Stimulated activated CD8-positive, alpha-beta memory T cell treated with anti-CD3 and anti-CD28 coated beads, Interleukin-12 subunit alpha, Interleukin-12 subunit beta, amount 100 ng/mL, for 24 hours (primary cell): ENCODE measurements at regions not wholly inside any gene's neighbourhood (a gene's known extent, or its start where the extent isn't known, plus 50 kb on each side); places are given as distances from the start of the nearest gene placed in this dataset.
"Not testable (repeated sequence)": the region's sequence is repeated elsewhere in the genome, so short reads cannot be mapped to it uniquely, and the experiment has no call there.

Experiments
- DNase-seq: peaks from one replicate; pipeline ENCODE4 v3.0.0-alpha.2; 2020; ENCODE audit errors: extremely low read depth

DNA sequence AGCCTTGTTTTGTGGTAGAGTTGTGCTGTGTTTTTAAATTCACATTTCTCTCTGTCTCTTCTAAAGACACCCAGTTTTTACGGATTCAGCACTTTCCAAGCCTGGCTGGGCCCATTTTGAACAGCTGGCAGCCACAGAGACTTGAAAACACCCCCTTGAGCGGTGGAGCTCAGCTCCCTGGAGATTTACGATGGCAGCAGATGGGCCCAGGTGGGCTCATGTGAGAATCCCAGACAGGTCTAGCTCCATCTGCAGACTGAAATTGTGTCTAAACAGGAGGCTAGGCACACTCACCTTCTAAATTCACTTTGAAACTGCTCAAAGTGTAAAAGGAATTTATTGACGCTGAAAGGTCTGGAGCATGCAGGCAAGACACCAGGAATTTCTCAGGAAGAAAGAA lies 232.0 kb upstream of the HES1 start:
- DNase-seq: no peak

DNA sequence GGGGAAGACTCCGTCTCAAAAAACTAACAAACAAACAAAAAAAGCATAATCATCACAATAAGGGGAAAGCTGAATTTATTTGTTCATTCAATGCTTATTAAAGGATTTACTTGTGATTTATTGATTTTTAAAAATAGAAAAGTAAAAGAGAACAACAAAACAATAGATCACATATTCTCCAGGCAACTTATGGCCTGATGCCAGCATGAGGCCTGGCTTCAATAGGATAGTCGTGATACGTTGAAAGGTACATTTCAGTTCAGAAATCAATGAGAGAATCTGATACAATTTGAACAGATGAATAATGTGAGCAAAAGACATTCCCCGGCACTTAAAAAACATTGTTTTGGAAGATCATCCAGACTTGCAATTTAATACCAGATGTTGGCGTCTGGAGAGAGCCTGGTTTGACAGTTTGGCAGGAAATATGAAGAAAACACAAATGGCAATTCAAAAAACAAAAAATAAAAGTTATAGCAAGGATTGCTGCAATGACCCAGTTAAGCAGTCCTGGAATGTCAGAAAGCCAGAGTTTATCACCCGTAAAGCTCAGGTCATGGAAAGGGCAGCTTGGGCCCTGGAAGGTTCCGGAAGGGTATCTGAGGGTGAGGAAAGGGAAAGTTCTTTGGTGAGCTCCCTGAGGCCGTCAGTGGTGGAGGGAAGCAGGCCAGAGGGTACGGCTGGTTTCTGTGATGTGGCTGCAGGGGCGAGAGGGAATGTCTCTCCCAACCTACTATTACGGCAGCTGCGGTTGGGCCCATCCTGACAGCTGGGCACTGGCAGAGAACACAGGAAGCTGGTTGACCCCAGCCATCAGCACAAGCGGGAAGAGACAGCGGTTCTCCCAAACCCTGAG lies 230.2 kb upstream of the HES1 start:
- DNase-seq: no peak

DNA sequence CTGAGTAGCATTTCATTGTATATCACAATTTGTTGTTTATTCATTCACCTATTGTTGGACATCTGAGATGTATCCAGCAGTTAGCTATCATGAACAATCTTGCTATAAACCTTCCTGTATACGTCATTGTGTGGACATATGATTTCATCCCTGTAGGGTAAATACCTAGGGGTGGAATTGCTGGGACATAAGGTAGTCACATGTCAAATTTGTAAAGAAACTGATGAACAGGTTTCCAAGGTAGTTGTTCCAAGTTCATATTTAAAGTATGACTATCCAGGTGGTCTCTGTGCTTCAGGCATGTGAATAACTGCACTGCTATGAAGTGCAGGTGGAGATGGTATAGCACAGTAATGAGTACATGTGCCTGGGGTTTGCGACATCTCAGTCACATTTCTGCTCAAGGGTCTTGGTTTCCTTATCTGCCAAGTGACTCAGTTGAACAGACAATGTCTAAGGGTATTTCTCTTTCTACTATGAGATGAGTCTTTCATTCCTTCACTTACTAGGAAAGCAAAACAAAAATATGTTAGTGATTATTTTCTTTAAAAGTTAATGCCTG lies 229.0 kb upstream of the HES1 start:
- DNase-seq: no peak

DNA sequence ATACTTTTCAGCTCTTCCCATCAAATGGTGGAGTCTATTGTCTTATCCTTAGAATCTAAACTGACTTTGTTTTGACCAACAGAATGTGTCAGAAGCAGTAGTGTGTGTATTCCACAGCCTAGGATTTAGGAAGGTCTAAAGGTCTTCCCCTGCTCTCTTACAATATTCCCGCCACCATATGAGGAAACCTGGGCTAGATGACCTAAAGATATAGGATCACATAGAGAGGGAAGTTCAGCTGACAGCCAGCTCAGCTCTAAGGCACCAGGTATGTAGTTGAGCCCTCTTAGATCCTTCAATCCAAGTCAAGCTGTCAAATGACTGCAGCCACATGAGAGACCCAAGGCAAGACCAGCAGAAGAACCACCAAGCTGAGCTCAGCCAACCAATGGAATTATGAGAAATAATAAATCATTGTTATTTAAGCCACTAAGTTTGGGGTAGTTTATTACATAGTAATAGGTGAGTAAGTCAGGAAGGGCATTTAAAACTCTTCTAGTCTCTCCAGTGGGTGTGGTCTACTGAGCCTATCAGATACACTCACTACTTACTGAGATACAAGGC lies 227.7 kb upstream of the HES1 start:
- DNase-seq: no peak

DNA sequence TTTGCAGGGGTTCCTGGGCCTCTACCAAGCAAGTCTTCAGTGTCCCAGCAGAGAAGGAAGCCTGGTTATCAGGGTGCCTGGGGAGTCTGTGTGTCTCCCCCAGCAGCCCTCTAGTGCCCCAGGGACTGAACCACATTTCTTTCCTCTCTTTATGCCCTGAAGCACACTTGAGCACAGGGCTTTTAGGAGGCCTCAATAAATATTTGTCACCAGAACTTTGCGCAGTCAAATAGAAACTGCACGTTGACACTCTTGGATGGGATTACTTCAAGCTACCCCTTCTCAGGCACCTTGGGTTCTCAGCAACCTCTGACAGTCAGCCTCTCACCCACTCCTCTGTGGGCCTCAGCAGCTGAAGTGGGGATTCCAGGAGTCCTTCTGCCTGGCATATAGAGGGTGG lies 226.6 kb upstream of the HES1 start:
- no peak for DNase-seq

DNA sequence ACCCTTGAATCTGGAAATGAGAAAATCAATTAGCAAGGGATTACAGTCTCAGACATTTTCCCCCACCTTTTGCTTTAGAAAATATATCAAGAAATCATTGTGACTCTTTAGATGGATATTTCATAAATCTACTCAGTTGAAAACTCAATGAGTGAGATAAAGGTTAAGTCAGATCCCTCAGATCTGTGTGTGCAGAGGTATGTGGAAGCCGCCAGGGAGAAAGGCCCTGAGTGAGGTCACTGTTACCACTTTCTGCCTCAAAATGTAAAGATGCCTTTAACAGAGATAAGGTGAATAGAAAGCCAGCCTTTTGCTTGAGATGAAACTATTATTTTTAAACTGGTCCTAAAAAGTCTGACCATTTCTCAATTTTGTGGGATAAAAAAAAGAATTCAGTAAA lies 225.6 kb upstream of the HES1 start:
- no peak for DNase-seq

DNA sequence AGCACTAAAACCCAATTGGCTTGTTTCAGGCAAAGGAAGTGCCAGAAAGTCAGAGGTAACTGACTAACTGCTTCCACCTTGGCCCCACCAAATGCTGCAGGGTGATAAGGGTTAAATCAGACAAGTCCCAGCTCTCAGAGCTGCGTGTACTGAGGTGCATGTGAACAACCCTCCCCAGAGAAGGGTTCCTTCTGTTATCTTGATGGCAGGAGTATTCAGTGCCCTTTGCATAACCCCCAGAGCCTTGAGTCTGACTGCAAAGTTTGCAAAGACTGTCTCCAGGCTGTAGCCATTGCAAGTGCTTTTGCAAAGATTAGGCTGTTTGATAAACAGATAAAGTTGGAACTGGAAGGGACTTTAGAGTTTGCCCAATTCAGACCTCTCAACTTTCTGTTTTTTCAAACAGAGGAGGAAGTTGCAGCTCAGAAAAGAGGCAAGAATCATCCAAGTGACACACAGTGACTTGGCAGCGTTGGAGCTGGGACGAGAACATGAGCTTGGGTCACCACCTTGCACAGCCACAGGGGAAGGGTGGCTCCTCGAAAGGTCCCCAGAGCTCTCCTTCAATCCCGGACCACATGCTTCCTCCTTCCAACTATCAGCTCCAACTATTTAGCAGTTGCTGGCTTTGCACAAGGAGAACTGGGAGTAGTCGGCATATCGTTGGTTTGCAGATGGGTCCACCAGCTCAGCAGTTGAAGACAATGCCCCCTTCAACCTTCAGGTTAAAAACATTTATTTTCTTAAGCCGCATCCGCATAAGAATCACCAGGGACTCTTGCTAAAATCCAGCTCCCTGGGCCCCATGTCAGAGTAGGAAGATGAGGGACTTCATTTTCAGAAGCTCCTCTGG lies 224.8 kb upstream of the HES1 start:
- no peak for DNase-seq

DNA sequence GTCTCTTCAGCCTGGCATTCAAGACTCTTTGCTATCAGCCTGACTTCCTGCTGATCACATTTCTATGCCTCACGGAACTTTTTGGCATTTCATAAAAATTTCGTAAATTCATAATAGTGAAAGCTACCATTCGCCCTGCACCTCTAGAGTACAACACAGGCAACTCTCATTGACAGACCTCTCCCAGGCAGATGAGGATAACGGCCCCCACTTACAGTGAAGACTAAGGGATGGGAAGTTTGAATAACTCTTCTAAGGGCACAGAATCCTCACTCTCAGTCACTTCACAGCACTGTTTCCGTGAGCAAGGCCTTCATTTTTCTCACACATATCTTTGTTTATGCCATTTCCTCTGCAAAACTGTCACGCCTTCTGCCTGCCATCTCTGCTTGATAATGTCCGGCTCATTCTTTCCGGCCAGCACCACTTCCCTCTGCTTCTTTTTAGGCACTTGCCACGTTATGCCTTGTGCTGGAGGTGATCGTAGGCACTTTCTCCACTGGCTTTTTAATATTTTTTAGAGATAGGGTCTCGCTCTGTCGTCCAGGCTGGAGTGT lies 224.1 kb upstream of the HES1 start:
- DNase-seq: no peak

DNA sequence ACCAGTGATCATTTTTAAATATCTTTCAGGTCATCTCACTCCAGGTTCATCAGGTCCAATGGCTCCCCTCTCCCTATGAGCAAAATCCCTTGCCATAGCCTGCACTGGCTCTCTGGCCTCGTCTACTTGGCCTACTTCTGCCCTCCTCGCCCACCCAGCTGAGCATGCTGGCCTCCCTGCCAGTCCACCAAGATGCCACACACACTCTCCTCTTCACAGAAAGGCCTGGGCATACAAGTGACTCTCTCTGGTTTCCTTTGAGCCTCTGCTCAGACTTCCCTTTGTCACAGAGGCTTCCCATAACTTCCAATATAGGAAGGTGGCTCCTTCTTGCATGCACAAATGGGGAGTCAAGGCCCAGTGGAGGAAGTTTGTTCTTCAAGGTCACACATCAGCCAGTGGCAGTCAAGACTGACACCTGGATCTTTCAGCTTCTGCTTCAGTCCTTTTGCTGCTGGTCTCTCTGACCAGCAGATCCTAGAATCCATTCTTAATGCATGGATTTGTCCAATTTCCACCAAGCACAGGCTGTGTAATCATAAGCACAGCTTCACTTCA lies 223.2 kb upstream of the HES1 start:
- no peak for DNase-seq

DNA sequence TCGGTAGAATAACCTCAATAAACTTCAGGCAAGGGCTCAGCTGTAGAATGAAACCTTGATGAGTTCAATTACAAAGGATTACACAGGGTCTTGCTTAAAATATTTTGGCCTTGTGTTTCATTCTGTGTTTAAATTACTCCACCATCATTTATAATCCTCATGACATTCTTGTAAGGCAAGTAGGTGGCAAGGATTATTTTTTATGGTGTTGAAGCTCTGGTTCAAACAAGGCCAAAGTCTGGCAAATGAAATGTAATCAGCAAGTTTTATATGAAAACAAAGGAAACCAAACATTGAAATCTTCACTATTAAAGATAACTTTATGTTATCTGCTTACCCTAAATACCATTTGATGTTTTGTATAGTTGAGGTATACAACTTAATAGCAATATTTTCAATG lies 221.3 kb upstream of the HES1 start:
- DNase-seq: no peak

DNA sequence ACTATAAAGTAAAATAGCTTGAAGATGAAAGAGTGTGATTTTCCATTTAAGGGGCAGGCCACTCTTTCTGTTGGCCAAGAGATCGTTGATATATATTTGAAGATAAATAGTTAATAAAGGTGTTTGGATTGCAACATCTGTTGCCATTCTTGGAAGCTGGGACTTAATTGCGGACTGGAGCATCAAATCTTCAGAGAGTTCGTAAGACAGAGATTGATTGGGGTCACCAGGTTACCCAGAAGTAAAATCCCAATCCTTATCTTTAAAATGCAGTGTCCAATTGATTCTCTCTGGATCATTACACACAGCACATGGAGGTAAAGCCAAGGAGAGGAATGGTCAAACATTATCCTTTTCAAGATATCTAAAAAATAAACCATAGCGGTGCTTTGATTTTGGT lies 220.8 kb upstream of the HES1 start:
- DNase-seq: no peak

DNA sequence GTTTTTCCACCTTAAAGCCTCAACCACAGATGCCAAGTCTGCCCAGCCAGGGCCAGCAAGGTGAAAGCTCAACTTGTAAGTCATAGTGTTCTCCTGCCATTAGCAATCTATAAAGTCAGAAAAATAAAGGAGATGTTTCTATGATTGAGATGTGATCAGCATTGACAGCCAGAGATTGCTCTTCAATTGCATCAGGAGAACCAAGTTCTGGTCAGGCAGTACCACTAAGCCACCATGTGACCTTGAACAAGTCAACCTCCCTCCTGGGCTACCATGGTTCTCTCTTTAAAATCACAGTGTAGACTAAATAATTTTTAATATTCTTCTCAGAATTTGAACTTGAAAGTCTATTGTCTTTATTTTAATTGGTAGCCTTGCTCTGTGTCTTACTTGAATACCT lies 220.3 kb upstream of the HES1 start:
- no peak for DNase-seq

DNA sequence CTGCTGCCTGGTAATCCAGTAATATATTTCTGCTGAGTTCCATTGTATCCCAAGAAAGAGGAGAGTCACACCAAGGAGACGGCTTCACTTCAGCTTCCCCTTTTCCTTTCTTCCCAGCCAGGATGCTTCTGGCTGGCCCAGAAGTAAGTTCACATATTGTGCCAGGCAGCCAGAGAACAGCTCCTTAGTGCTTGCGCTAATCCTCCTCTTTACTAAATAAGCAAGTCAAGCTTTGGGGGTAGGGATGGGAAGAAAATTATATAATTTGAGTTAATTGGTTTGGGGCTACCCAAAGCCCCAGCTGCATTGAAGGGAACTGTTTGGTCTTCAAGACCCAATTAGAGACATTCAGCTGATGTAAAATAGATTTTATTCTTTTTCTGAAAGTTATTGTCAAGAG lies 218.8 kb upstream of the HES1 start:
- no peak for DNase-seq

DNA sequence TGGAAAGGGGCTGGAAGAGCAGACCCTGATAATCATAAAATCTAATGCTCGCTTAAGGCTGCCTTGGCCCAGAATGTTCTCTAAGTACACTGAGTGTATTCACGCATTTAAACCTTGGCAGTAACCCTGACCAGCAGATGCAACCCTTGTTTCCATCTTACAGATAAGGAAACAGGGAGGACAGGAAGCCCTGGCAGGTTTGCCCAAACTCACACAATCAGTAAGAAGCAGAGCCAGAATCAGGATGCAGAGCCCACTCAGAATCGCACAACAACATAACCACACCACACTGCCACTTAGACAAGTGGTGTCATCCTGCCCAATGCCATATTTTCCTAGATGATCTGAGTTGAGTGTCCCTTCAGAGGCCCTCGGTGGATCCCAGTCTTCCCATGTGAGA lies 214.5 kb upstream of the HES1 start:
- DNase-seq: no peak

DNA sequence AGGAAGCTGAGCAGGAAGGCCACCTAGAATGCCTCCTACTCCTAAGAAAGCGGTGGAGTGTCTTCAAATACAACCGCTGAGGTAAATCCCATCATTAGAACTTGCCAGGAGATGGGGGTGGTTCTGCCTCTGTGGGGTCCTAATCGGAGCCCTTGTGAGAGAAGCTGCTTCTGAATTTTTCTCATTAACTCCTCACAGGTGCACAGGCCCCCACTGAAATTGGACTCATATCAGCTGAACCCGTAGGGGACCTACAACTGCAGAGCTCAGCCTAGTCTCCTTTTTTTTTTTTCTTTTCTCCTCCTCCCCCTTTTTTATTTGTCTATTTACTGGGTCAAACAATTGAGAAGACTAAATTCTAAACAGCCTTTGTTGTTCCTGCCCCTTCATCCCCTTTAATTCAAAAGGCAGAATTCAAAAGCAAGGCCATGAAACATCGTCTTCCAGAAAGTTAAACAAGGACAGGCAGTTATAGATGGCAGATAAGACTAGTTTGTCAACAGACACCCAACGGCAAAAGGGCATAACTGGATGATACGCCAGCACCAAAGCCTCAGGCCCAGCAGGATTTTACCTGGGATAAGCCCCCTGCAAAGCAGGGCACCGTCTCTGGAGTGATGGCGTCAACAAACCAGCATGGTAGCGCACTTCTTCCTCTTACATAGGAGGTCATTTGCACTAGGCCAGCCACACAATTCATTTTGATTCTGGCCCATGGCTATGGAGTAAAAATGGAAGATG lies 213.7 kb upstream of the HES1 start:
- no peak for DNase-seq

DNA sequence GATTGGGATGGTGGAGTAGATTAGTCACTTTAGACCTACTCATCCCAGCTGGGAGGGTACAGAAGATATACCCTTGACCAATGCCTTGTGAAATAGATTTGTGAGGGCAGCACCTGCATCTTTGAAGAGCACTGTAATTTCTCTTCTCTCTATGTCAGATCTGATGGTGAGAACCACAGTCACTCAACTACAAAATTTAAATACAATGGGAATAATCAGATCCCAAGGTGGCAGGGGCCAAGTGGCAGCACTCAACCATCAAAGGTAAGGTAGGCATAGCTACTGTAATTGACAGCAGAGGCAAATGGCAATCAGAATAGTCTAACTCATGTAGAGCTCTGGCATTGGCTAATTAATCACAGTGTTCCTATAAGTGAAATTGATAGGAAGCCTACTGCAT lies 212.0 kb upstream of the HES1 start:
- DNase-seq: not testable (repeated sequence)

DNA sequence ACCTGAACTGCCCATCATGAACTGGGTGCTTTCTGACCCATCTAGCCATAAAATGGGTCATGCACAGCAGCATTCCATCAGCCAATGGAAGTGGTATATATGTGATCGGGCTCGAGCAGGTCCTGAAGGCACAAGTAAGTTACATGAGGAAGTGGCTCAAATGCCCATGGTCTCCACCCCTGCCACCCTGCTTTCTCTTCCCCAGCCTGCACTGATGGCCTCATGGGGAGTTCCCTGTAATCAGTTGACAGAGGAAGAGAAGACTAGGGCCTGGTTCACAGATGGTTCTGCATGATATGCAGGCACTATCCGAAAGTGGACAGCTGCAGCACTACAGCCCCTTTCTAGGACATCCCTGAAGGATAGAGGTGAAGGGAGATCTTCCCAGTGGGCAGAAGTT lies 209.9 kb upstream of the HES1 start:
- not testable (repeated sequence) for DNase-seq

DNA sequence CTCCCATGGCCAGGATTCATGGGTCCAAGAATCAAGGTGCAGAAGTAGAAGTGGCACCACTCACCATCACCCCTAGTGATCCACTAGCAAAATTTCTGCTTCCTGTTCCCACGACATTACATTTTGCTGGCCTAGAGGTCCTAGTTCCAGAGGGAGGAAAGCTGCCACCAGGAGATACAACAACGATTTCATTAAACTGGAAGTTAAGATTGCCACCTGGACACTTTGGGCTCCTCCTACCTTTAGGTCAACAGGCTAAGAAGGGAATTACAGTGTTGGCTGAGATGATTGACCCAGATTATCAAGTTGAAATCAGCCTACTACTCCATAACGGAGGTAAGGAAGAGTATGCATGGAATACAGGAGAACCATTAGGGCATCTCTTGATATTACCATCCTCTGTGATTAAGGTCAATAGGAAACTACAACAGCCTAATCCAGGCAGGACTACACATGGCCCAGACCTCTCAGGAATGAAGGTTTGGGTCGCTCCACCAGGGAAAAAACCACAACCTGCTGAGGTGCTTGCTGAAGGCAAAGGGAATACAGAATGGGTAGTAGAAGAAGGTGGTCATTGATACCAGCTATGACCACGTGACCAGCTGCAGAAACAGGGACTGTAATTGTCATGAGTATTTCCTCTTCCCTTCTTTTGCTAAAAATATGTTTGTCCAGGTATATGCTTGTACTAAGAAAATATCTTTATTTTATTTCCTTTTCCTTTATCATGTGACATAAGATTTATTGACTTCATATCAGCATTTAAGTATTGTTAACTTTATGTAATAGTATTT lies 208.3 kb upstream of the HES1 start:
- DNase-seq: not testable (repeated sequence)

DNA sequence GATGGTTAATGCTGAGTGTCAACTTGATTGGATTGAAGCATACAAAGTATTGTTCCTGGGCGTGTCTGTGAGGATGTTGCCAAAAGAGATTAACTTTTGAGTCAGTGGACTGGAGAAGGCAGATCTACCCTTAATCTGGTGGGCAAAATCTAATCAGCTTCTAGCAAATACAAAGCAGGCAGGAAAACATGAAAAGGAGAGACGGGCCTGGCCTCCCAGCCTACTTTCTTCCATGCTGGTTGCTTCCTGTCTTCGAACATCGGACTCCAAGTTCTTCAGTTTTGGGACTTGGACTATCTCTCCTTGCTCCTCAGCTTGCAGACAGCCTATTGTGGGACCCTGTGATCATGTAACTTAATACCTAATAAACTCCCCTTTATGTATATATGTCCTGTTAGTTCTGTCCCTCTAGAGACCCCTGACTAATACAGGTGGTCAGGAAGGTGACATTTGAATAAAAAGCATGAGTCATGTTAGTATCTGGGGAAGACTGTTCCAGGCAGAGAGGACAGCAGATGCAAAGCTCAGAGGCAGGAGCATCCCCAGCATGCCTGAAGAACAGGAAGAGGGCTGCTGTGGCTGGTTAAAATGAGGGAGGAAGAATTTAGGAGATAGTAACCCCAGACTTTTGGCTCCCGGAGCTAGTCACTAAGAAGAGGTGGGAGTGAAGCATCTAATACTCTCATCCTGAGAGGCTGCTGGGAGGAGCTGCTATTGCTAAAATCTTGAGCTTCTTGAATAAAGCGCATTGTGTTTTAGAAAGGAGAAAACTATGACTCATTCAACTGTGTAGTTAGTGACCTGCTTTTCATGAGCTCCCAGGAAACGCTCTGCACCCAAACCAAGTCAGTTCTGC lies 207.4 kb upstream of the HES1 start:
- DNase-seq: no peak
